Natural killer cell (primary cell): ENCODE measurements at regions not wholly inside any gene's neighbourhood (a gene's known extent, or its start where the extent isn't known, plus 50 kb on each side); places are given as distances from the start of the nearest gene placed in this dataset.

Experiments used
- ATAC-seq, 3 donors: fragments of 150-1000 bp in 2 of 3; fragments of 200-7000 bp in 1 of 3; cut with Tn5 transposase; 1 replicate in 1 of 3; 2 replicates in 2 of 3; pipeline ENCODE4 v1.10.0; 2021; ENCODE audit warnings: mild to moderate bottlenecking in 2 of 3, moderate library complexity in 2 of 3
- DNase-seq, 2 donors: peaks; one replicate each; pipeline versions ENCODE4 v3.0.0 to v3.0.0-alpha.2; 2013 to 2021; ENCODE audit warnings: mixed read lengths in 1 of 2
- H3K27ac ChIP-seq: one replicate; pipeline ENCODE4 v1.5.1; 2013; ENCODE audit warnings: mild to moderate bottlenecking, low read length
- H3K27me3 ChIP-seq: one replicate; pipeline ENCODE4 v1.6.1; 2013; ENCODE audit warnings: low read length; ENCODE audit not compliant: control insufficient read depth, insufficient read depth
- H3K36me3 ChIP-seq: one replicate; pipeline ENCODE4 v1.6.1; 2013; ENCODE audit warnings: low read length; ENCODE audit not compliant: control insufficient read depth, insufficient read depth
- H3K4me1 ChIP-seq: one replicate; pipeline ENCODE4 v1.6.1; 2013; ENCODE audit warnings: low read length; ENCODE audit not compliant: control insufficient read depth, insufficient read depth
- H3K4me3 ChIP-seq: one replicate; pipeline ENCODE4 v1.5.1; 2013; ENCODE audit warnings: low read length
- H3K9me3 ChIP-seq: one replicate; pipeline ENCODE4 v1.6.1; 2013; ENCODE audit warnings: low read length; ENCODE audit not compliant: control insufficient read depth, insufficient read depth
- H3K27ac Mint-ChIP-seq, 2 donors: one replicate each; pipeline ENCODE4 v1.8.0; 2022; ENCODE audit warnings: mild to moderate bottlenecking in 2 of 2, mixed read lengths in 2 of 2, moderate library complexity in 1 of 2
- H3K27me3 Mint-ChIP-seq, 2 donors: one replicate each; pipeline ENCODE4 v1.8.0; 2022; ENCODE audit warnings: low read depth in 2 of 2, mixed read lengths in 2 of 2
- H3K36me3 Mint-ChIP-seq: one replicate; pipeline ENCODE4 v1.8.0; 2022; ENCODE audit warnings: mixed read lengths
- H3K4me1 Mint-ChIP-seq, 2 donors: one replicate each; pipeline ENCODE4 v1.8.0; 2022; ENCODE audit warnings: mixed read lengths in 2 of 2
- H3K4me3 Mint-ChIP-seq: one replicate; pipeline ENCODE4 v1.8.0; 2022; ENCODE audit warnings: mild to moderate bottlenecking, moderate library complexity, mixed read lengths
- H3K9me3 Mint-ChIP-seq, 2 donors: one replicate each; pipeline ENCODE4 v1.8.0; 2022; ENCODE audit warnings: mixed read lengths in 2 of 2
- WGBS: methylation state at CpG from one replicate; pipeline ENCODE4 v1.1.7; 2013; ENCODE audit warnings: missing lambda C conversion rate; ENCODE audit not compliant: insufficient coverage; 5-methylcytosine and 5-hydroxymethylcytosine counted together
- intact Hi-C: fragments of 100-400 bp; cut with micrococcal nuclease; formaldehyde crosslinking; loops from one replicate; pipeline ENCODE4 v1.14.2; 2022
- TF ChIP-seq, protein P1 (sequence below): fragments of 200-600 bp; IDR thresholded peaks from one replicate; pipeline ENCODE4 v1.8.0; 2022; ENCODE audit warnings: antibody characterized with exemption

GRCh38 chr6:139644821-139645220 is 270.4 kb upstream of the CITED2 start:
- H3K4me3 ChIP-seq: no peak overlapping the region
- H3K9me3 ChIP-seq: no peaks in the 10 kb centered on the region
- no peak overlapping the region for H3K4me3 Mint-ChIP-seq
- ATAC-seq (no peak), DNase-seq (no peak)
- intact Hi-C loops: no loop called here
- H3K27me3 Mint-ChIP-seq: peaks cover 17 to 27% of the 10 kb centered on the region in 2 donors
- H3K4me1 Mint-ChIP-seq: peaks cover 16% of the 10 kb centered on the region in 2 donors
- 79% methylated on average over 5 of the region's 6 CpGs for WGBS
- no peaks in the 10 kb centered on the region for H3K9me3 Mint-ChIP-seq
- H3K27me3 ChIP-seq: no peaks in the 10 kb centered on the region
- H3K27ac Mint-ChIP-seq: no peak overlapping the region
- H3K36me3 ChIP-seq: no peaks in the 10 kb centered on the region
- no peak overlapping the region for H3K27ac ChIP-seq
- H3K36me3 Mint-ChIP-seq: no peaks in the 10 kb centered on the region
- TF ChIP-seq, protein P1, sequence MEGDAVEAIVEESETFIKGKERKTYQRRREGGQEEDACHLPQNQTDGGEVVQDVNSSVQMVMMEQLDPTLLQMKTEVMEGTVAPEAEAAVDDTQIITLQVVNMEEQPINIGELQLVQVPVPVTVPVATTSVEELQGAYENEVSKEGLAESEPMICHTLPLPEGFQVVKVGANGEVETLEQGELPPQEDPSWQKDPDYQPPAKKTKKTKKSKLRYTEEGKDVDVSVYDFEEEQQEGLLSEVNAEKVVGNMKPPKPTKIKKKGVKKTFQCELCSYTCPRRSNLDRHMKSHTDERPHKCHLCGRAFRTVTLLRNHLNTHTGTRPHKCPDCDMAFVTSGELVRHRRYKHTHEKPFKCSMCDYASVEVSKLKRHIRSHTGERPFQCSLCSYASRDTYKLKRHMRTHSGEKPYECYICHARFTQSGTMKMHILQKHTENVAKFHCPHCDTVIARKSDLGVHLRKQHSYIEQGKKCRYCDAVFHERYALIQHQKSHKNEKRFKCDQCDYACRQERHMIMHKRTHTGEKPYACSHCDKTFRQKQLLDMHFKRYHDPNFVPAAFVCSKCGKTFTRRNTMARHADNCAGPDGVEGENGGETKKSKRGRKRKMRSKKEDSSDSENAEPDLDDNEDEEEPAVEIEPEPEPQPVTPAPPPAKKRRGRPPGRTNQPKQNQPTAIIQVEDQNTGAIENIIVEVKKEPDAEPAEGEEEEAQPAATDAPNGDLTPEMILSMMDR: no peak
- H3K4me1 ChIP-seq: peaks cover 3% of the 10 kb centered on the region

DNA sequence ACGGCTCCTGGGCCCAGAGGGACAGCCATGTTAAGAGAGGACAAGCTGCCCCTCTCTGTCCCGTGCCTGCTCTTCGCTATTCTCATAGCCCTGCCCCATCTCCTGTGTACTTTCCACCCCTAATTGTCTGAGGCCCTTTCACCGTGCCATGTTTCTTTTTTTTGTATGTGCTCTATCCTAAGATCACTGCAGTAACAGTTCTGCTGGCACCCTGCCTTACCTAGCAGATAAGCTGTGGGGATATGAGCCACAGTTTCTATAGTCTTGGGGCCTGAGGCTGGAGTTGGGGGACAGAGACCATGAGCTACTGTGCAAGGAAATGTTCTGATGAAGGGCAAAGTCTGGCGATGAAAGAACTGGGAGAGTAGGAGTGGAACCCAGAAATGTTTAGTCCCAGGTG is 269.5 kb upstream of the CITED2 start:
- H3K27me3 ChIP-seq: peaks cover 3% of the 10 kb centered on the region
- no peaks in the 10 kb centered on the region for H3K36me3 ChIP-seq
- intact Hi-C loops: no loop called here
- Mint-ChIP-seq H3K27ac (no peak overlapping the region), H3K4me3 (no peak overlapping the region), H3K36me3 (no peaks in the 10 kb centered on the region), H3K27me3 (peaks cover 16 to 25% of the 10 kb centered on the region in 2 donors), H3K9me3 (no peaks in the 10 kb centered on the region), H3K4me1 (peaks cover 16 to 22% of the 10 kb centered on the region in 2 donors)
- no peaks in the 10 kb centered on the region for H3K9me3 ChIP-seq
- H3K4me3 ChIP-seq: no peak overlapping the region
- DNase-seq (no peak), ATAC-seq (no peak)
- TF ChIP-seq, protein P1: no peak
- no peak overlapping the region for H3K27ac ChIP-seq
- peaks cover 3% of the 10 kb centered on the region for H3K4me1 ChIP-seq
- WGBS: 87% methylated on average over 5 of the region's 5 CpGs

- Histone ChIP-seq H3K36me3 (no peaks in the 10 kb centered on the region), H3K27ac (no peak overlapping the region), H3K4me1 (peaks cover 3% of the 10 kb centered on the region), H3K9me3 (no peaks in the 10 kb centered on the region), H3K27me3 (peaks cover 3% of the 10 kb centered on the region), H3K4me3 (no peak overlapping the region)
- H3K36me3 Mint-ChIP-seq: no peaks in the 10 kb centered on the region
- ATAC-seq (no peak), DNase-seq (no peak)
- 86% methylated on average over 2 of the region's 2 CpGs for WGBS
- TF ChIP-seq, protein P1: no peak
- H3K27ac Mint-ChIP-seq: no peak overlapping the region
- H3K27me3 Mint-ChIP-seq: peaks cover 22 to 40% of the 10 kb centered on the region in 2 donors
- H3K4me1 Mint-ChIP-seq: peaks cover 16 to 22% of the 10 kb centered on the region in 2 donors
- intact Hi-C loops: no loop called here
- no peaks in the 10 kb centered on the region for H3K9me3 Mint-ChIP-seq
- H3K4me3 Mint-ChIP-seq: no peak overlapping the region
Observed at GRCh38 chr6:139642346-139642745, 267.9 kb upstream of the CITED2 start.

DNA sequence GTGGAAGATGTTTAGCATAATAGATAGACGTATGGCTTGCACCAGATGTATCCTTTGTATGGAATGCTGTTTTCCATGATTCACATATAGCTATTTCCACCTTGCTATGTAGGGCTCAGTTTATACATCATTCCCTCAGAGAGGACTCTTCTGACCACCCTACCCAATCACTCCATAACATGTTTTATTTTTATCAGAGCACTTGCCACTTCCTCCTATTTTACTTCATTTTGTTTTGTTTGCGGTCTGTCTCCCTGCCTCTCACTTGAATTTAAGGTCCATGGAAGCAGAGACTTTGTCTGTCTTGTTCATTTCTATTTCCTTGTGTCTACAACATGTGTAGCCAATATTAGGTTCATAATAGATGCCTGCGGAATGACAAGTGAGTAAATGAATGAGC is 266.9 kb upstream of the CITED2 start:
- DNase-seq (no peak), ATAC-seq (no peak)
- TF ChIP-seq, protein P1: no peak
- Histone ChIP-seq H3K4me1 (peaks cover 3% of the 10 kb centered on the region), H3K36me3 (no peaks in the 10 kb centered on the region), H3K4me3 (no peak overlapping the region), H3K27me3 (peaks cover 3% of the 10 kb centered on the region), H3K27ac (no peak overlapping the region), H3K9me3 (no peaks in the 10 kb centered on the region)
- Mint-ChIP-seq H3K4me1 (peaks cover 16 to 22% of the 10 kb centered on the region in 2 donors), H3K27ac (no peak overlapping the region), H3K36me3 (no peaks in the 10 kb centered on the region), H3K4me3 (no peak overlapping the region), H3K27me3 (peaks cover 25 to 48% of the 10 kb centered on the region in 2 donors), H3K9me3 (no peaks in the 10 kb centered on the region)
- WGBS: 59% methylated on average over 2 of the region's 3 CpGs
- intact Hi-C loops: no loop called here
